GM12874 (cell line): ENCODE measurements at regions not wholly inside any gene's neighbourhood (a gene's known extent, or its start where the extent isn't known, plus 50 kb on each side); places are given as distances from the start of the nearest gene placed in this dataset.

ENCODE experiments used
- CTCF ChIP-seq: IDR thresholded peaks from 2 replicates; pipeline ENCODE4 v1.5.1; 2011; ENCODE audit warnings: low read depth, mild to moderate bottlenecking, control low read depth, low read length, moderate library complexity; ENCODE audit not compliant: insufficient read depth

- TF ChIP-seq CTCF: no peak
These were observed 129.9 kb downstream of the MTX2 start for GRCh38 chr2:176399074-176399598.

GRCh38 chr2:176405477-176405876 is 136.2 kb downstream of the MTX2 start:
- no peak for TF ChIP-seq CTCF

GRCh38 chr2:176407706-176408105 is 138.5 kb downstream of the MTX2 start:
- no peak for TF ChIP-seq CTCF

- TF ChIP-seq CTCF: no peak
These were observed 140.4 kb downstream of the MTX2 start for GRCh38 chr2:176409671-176410070.

- TF ChIP-seq CTCF: no peak
These were observed 142.9 kb downstream of the MTX2 start for GRCh38 chr2:176412136-176412535.

GRCh38 chr2:176413786-176414185 is 144.5 kb downstream of the MTX2 start:
- no peak for TF ChIP-seq CTCF

GRCh38 chr2:176414641-176415040 is 145.4 kb downstream of the MTX2 start:
- TF ChIP-seq CTCF: no peak
